ENCODE measurements at regions not wholly inside any gene's neighbourhood (a gene's known extent, or its start where the extent isn't known, plus 50 kb on each side); places are given as distances from the start of the nearest gene placed in this dataset.

- DNase-seq (no peak), ATAC-seq (no peak)
- Histone ChIP-seq H3K27ac (no peak overlapping the region), H3K9me3 (no peaks in the 10 kb centered on the region), H3K36me3 (no peaks in the 10 kb centered on the region), H3K4me3 (no peak overlapping the region), H3K27me3 (no peaks in the 10 kb centered on the region), H3K4me1 (no peaks in the 10 kb centered on the region)
- TF ChIP-seq CTCF (IDR thresholded peaks at IDR 0.05): no peak
- intact Hi-C loops (cut with DNase I): no loop called here
These were observed 546.5 kb upstream of the POU3F2 start for GRCh38 chr6:98287876-98288275.

GRCh38 chr6:98292810-98293209 lies 541.6 kb upstream of the POU3F2 start:
- no peak overlapping the region for H3K4me3 ChIP-seq
- H3K9me3 ChIP-seq: no peaks in the 10 kb centered on the region
- ATAC-seq: no peak
- H3K4me1 ChIP-seq: no peaks in the 10 kb centered on the region
- H3K27me3 ChIP-seq: no peaks in the 10 kb centered on the region
- no peak for TF ChIP-seq CTCF (IDR thresholded peaks at IDR 0.05)
- no peak overlapping the region for H3K27ac ChIP-seq
- intact Hi-C loops (cut with DNase I): no loop called here
- no peaks in the 10 kb centered on the region for H3K36me3 ChIP-seq
- no peak for DNase-seq

GRCh38 chr6:98295515-98296175 lies 538.7 kb upstream of the POU3F2 start:
- Histone ChIP-seq H3K4me1 (no peaks in the 10 kb centered on the region), H3K9me3 (no peaks in the 10 kb centered on the region), H3K27me3 (no peaks in the 10 kb centered on the region), H3K27ac (no peak overlapping the region), H3K36me3 (no peaks in the 10 kb centered on the region), H3K4me3 (no peak overlapping the region)
- intact Hi-C loops (cut with DNase I): no loop called here
- TF ChIP-seq CTCF (IDR thresholded peaks at IDR 0.05): no peak
- no peak for DNase-seq
- ATAC-seq: no peak

- Histone ChIP-seq H3K4me3 (no peak overlapping the region), H3K36me3 (no peaks in the 10 kb centered on the region), H3K4me1 (no peaks in the 10 kb centered on the region), H3K27me3 (no peaks in the 10 kb centered on the region), H3K9me3 (no peaks in the 10 kb centered on the region), H3K27ac (no peak overlapping the region)
- no peak for DNase-seq
- no peak for ATAC-seq
- no peak for TF ChIP-seq CTCF (IDR thresholded peaks at IDR 0.05)
- intact Hi-C loops (cut with DNase I): no loop called here
These were observed 525.8 kb upstream of the POU3F2 start for GRCh38 chr6:98308564-98308963.

- no peak for DNase-seq
- intact Hi-C loops (cut with DNase I): no loop called here
- no peaks in the 10 kb centered on the region for H3K4me1 ChIP-seq
- ATAC-seq: no peak
- no peak overlapping the region for H3K27ac ChIP-seq
- no peaks in the 10 kb centered on the region for H3K36me3 ChIP-seq
- no peaks in the 10 kb centered on the region for H3K9me3 ChIP-seq
- no peaks in the 10 kb centered on the region for H3K27me3 ChIP-seq
- no peak overlapping the region for H3K4me3 ChIP-seq
- no peak for TF ChIP-seq CTCF (IDR thresholded peaks at IDR 0.05)
These were observed 523.9 kb upstream of the POU3F2 start for GRCh38 chr6:98310443-98310842.

Measured in left lung (tissue), 4 donors.